GM19467 (cell line): ENCODE measurements at regions not wholly inside any gene's neighbourhood (a gene's known extent, or its start where the extent isn't known, plus 50 kb on each side); places are given as distances from the start of the nearest gene placed in this dataset.
A peak's percentile ranks its signal among the peaks of the same experiment; 100 is the strongest.
"Not testable (repeated sequence)": the region's sequence is repeated elsewhere in the genome, so short reads cannot be mapped to it uniquely, and the experiment has no call there.

Experiments
- ATAC-seq: cut with Tn5 transposase; IDR thresholded peaks from one replicate; pipeline ENCODE4 v1.9.1; 2021; ENCODE audit warnings: mild to moderate bottlenecking, moderate library complexity; ENCODE audit not compliant: unreplicated experiment

- peak; percentile 71 for ATAC-seq
These were observed 53.3 kb downstream of the FOXD4L1 start for GRCh38 chr2:113551637-113552318.

GRCh38 chr2:113559820-113560219 is 61.4 kb downstream of the FOXD4L1 start:
- not testable (repeated sequence) for ATAC-seq

GRCh38 chr2:113562662-113563061 is 64.2 kb downstream of the FOXD4L1 start:
- ATAC-seq: peak; percentile 92

- ATAC-seq: not testable (repeated sequence)
These were observed 60.2 kb upstream of the RABL2A start for GRCh38 chr2:113566674-113567480.

- ATAC-seq: not testable (repeated sequence)
These were observed 59.6 kb upstream of the RABL2A start for GRCh38 chr2:113567481-113567849.

GRCh38 chr2:113568231-113568630 is 58.8 kb upstream of the RABL2A start:
- not testable (repeated sequence) for ATAC-seq

GRCh38 chr2:113570082-113570481 is 57.0 kb upstream of the RABL2A start:
- not testable (repeated sequence) for ATAC-seq

GRCh38 chr2:113570509-113571009 is 56.5 kb upstream of the RABL2A start:
- ATAC-seq: not testable (repeated sequence)

GRCh38 chr2:113571482-113572068 is 55.5 kb upstream of the RABL2A start:
- not testable (repeated sequence) for ATAC-seq

- not testable (repeated sequence) for ATAC-seq
These were observed 51.3 kb upstream of the RABL2A start for GRCh38 chr2:113575721-113576120.

- not testable (repeated sequence) for ATAC-seq
These were observed 50.7 kb upstream of the RABL2A start for GRCh38 chr2:113576353-113576752.
